ENCODE measurements at regions not wholly inside any gene's neighbourhood (a gene's known extent, or its start where the extent isn't known, plus 50 kb on each side); places are given as distances from the start of the nearest gene placed in this dataset.

DNA sequence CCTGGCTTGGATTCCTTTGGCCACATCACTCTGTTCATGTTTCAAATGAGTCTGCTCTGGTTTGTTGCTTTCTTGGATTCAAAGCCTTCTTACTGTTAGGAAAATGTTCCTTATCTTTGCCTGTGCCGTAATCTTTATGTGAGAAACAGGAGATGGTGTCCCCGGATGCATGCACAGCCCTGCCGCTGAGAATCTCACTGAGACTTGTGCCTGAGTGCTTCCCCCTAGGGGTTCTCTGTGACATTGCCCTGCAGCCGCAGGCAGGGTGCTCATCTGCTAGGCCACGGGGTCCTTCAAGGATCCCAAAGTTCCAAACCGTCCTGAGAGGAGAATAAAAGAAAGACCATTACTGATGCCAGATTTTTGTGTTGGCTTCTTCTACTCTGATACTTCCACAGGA lies 81.4 kb upstream of the ANKRD55 start:
- no peak overlapping the region for H3K27ac ChIP-seq (ENCODE audit: low read length)
- Mint-ChIP-seq H3K9me3 (no peaks in the 10 kb centered on the region), H3K27me3 (no peaks in the 10 kb centered on the region), H3K4me1 (peaks cover 10 to 27% (median 17%) of the 10 kb centered on the region in 3 donors), H3K4me3 (peak overlapping the region in 1 of 3 donors; percentile 4), H3K27ac (no peak overlapping the region), H3K36me3 (no peaks in the 10 kb centered on the region)
- ChIA-PET CTCF (no interaction called here), POLR2A (interaction anchor here in 1 of 2 donors (0.6 kb wide), 1 partner anchor 1015 kb away, joined by 9 read pairs; no protein-coding TSS in a partner anchor)
- H3K9me3 ChIP-seq: no peaks in the 10 kb centered on the region
- DNase-seq (peak in 20 of 35 experiments; percentile 3 to 61 (median 22)), ATAC-seq (replicated peaks in 1 of 4) (peak in 2 of 4 experiments; percentile 48)
- H3K4me1 ChIP-seq (ENCODE audit: control insufficient read depth in 1 of 2, extremely low read depth in 1 of 2, insufficient read depth in 2 of 2, low read length in 2 of 2): peaks cover 4 to 11% of the 10 kb centered on the region in 2 experiments
- WGBS (ENCODE audit: insufficient coverage): 64% methylated on average over 3 of the region's 6 CpGs
- no peaks in the 10 kb centered on the region for H3K27me3 ChIP-seq (replicated peaks in 1 of 2; ENCODE audit: control insufficient read depth in 2 of 2, extremely low read depth in 1 of 2, insufficient read depth in 2 of 2, low read length in 1 of 2)
- no peak overlapping the region for H3K4me3 ChIP-seq (ENCODE audit: control insufficient read depth in 1 of 2, extremely low read depth in 1 of 2, low read length in 1 of 2)
- H3K36me3 ChIP-seq (ENCODE audit: control insufficient read depth in 2 of 2, extremely low read depth in 1 of 2, insufficient read depth in 1 of 2, low read length in 1 of 2): no peaks in the 10 kb centered on the region

DNA sequence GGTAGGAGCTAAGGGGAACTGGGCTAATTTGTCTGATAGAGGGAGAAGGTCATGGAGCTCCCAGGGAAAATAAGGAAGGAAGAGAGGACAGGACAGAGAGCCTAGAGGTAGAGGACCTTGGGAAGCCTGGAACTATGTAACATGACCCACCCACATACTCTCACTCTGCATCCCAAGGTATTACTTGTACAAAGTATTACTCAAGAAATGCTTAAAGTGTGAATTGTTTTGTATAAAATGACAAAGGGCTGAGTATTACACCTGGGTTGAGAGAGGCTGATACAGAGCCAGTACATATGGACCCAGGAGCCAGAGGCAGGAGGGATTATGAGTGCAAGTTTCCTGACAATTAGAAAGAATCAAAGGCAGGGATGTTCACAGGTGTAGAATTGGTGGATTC lies 80.5 kb upstream of the ANKRD55 start:
- Mint-ChIP-seq H3K9me3 (no peaks in the 10 kb centered on the region), H3K4me3 (no peak overlapping the region)
- CTCF ChIA-PET: no interaction called here

GRCh38 chr5:56313004-56313531 lies 79.9 kb upstream of the ANKRD55 start:
- Mint-ChIP-seq H3K9me3 (no peaks in the 10 kb centered on the region), H3K27me3 (no peaks in the 10 kb centered on the region), H3K4me1 (peaks cover 10 to 26% (median 17%) of the 10 kb centered on the region in 3 donors), H3K4me3 (no peak overlapping the region), H3K27ac (no peak overlapping the region), H3K36me3 (no peaks in the 10 kb centered on the region)
- POLR2A ChIA-PET: interaction anchor here in 1 of 2 donors (0.5 to 0.6 kb wide), 2 partner anchors 351 to 648 kb away, joined by 4 read pairs; no protein-coding TSS in a partner anchor
- H3K9me3 ChIP-seq: no peaks in the 10 kb centered on the region
- H3K27ac ChIP-seq (ENCODE audit: low read length): no peak overlapping the region
- CTCF ChIA-PET: no interaction called here
- H3K4me1 ChIP-seq (ENCODE audit: control insufficient read depth in 1 of 2, extremely low read depth in 1 of 2, insufficient read depth in 2 of 2, low read length in 2 of 2): peaks cover 0 to 11% of the 10 kb centered on the region in 2 experiments
- ATAC-seq (replicated peaks in 1 of 4) (no peak), DNase-seq (no peak)
- H3K36me3 ChIP-seq (ENCODE audit: control insufficient read depth in 2 of 2, extremely low read depth in 1 of 2, insufficient read depth in 1 of 2, low read length in 1 of 2): no peaks in the 10 kb centered on the region
- no peak overlapping the region for H3K4me3 ChIP-seq (ENCODE audit: control insufficient read depth in 1 of 2, extremely low read depth in 1 of 2, low read length in 1 of 2)
- H3K27me3 ChIP-seq (replicated peaks in 1 of 2; ENCODE audit: control insufficient read depth in 2 of 2, extremely low read depth in 1 of 2, insufficient read depth in 2 of 2, low read length in 1 of 2): no peaks in the 10 kb centered on the region
- 80% methylated on average over 2 of the region's 5 CpGs for WGBS (ENCODE audit: insufficient coverage)

More for the DNA sequence above, 80.5 kb upstream of the ANKRD55 start:
- H3K9me3 ChIP-seq: no peaks in the 10 kb centered on the region
- peaks cover 3 to 11% of the 10 kb centered on the region in 2 experiments for H3K4me1 ChIP-seq (ENCODE audit: control insufficient read depth in 1 of 2, extremely low read depth in 1 of 2, insufficient read depth in 2 of 2, low read length in 2 of 2)
- no peaks in the 10 kb centered on the region for H3K36me3 ChIP-seq (ENCODE audit: control insufficient read depth in 2 of 2, extremely low read depth in 1 of 2, insufficient read depth in 1 of 2, low read length in 1 of 2)
- no peak overlapping the region for H3K27ac Mint-ChIP-seq
- POLR2A ChIA-PET: interaction anchor here in 1 of 2 donors (0.6 kb wide), 1 partner anchor 648 kb away, joined by 4 read pairs; no protein-coding TSS in a partner anchor
- H3K27me3 ChIP-seq (replicated peaks in 1 of 2; ENCODE audit: control insufficient read depth in 2 of 2, extremely low read depth in 1 of 2, insufficient read depth in 2 of 2, low read length in 1 of 2): no peaks in the 10 kb centered on the region
- no peak overlapping the region for H3K27ac ChIP-seq (ENCODE audit: low read length)
- no peak overlapping the region for H3K4me3 ChIP-seq (ENCODE audit: control insufficient read depth in 1 of 2, extremely low read depth in 1 of 2, low read length in 1 of 2)
- H3K4me1 Mint-ChIP-seq: peaks cover 10 to 27% (median 17%) of the 10 kb centered on the region in 3 donors
- DNase-seq: no peak
- no peaks in the 10 kb centered on the region for H3K36me3 Mint-ChIP-seq
- ATAC-seq (replicated peaks in 1 of 4): no peak
- H3K27me3 Mint-ChIP-seq: no peaks in the 10 kb centered on the region

DNA sequence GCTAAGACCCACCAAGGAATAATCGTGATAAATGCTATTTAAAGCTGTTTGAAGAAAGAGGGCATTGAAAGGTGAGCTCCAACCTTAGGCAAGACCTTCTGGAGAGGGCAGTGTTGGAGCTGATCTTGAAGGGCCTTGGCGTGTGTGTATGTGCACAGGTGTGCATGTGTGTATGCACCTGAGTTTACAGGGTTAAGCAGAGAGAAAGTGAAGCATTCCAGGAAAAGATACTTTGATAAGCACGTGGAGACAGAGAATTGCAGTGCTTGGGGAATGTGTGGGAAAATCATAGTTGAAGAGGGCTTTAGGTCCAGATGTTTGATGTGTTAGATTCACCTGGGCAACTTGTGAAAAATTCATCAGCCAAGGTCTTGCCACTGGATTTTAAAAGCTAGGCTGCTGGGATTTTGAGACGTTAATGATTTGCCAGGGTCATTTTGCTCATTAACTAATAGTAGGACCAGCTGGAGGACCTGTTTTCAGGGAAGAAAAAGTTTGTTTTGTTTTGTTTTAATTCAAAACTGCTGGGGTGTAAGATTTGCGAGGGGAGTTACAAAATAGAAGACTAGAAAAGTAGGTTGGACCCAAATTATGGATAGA lies 78.3 kb upstream of the ANKRD55 start:
- ChIA-PET POLR2A (interaction anchor here in 1 of 2 donors (0.6 kb wide), 1 partner anchor 95 kb away, joined by 3 read pairs; no protein-coding TSS in a partner anchor), CTCF (no interaction called here)
- DNase-seq (no peak), ATAC-seq (replicated peaks in 1 of 4) (no peak)
- no peaks in the 10 kb centered on the region for H3K36me3 Mint-ChIP-seq
- Histone ChIP-seq H3K4me1 (ENCODE audit: control insufficient read depth in 1 of 2, extremely low read depth in 1 of 2, insufficient read depth in 2 of 2, low read length in 2 of 2) (peaks cover 0 to 8% of the 10 kb centered on the region in 2 experiments), H3K27me3 (replicated peaks in 1 of 2; ENCODE audit: control insufficient read depth in 2 of 2, extremely low read depth in 1 of 2, insufficient read depth in 2 of 2, low read length in 1 of 2) (no peaks in the 10 kb centered on the region), H3K9me3 (peaks cover under 1% of the 10 kb centered on the region), H3K4me3 (ENCODE audit: control insufficient read depth in 1 of 2, extremely low read depth in 1 of 2, low read length in 1 of 2) (no peak overlapping the region), H3K36me3 (ENCODE audit: control insufficient read depth in 2 of 2, extremely low read depth in 1 of 2, insufficient read depth in 1 of 2, low read length in 1 of 2) (no peaks in the 10 kb centered on the region), H3K27ac (ENCODE audit: low read length) (no peak overlapping the region)
- no peaks in the 10 kb centered on the region for H3K27me3 Mint-ChIP-seq
- no peak overlapping the region for H3K4me3 Mint-ChIP-seq
- H3K4me1 Mint-ChIP-seq: peaks cover 5 to 12% (median 11%) of the 10 kb centered on the region in 3 donors
- H3K9me3 Mint-ChIP-seq: peaks cover 0 to 5% (median 3%) of the 10 kb centered on the region in 3 donors
- H3K27ac Mint-ChIP-seq: no peak overlapping the region
- WGBS (ENCODE audit: insufficient coverage): 42% methylated on average over 4 of the region's 5 CpGs

DNA sequence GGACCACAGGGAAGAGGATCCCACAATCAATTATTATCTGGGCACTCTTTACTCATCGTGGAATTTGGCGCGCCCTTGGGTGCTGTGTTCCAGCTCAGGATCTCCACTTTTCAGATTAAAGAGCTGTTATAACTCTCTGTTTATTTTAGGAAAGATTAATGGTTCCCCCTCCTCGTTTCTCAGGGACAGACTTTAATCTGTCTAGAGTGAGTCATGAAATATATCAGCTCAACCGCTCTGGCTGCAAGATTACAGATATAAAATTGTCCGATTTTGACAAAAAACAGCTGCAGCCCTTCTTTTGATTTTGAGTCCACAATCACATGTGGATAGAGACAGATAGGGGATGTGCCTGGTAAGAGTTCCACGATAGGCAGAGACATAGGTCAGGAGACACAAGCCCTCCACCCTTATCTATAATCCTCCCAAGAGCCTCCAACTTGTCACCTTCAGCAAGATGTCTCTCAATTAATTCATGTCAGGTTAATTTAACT lies 77.6 kb upstream of the ANKRD55 start:
- POLR2A ChIA-PET: interaction anchor here in 1 of 2 donors (0.6 kb wide), 1 partner anchor 95 kb away, joined by 3 read pairs; no protein-coding TSS in a partner anchor
- Mint-ChIP-seq H3K4me3 (no peak overlapping the region), H3K27ac (no peak overlapping the region), H3K9me3 (peaks cover 2 to 11% (median 8%) of the 10 kb centered on the region in 3 donors), H3K27me3 (no peaks in the 10 kb centered on the region), H3K36me3 (no peaks in the 10 kb centered on the region), H3K4me1 (peaks cover 3 to 9% (median 9%) of the 10 kb centered on the region in 3 donors)
- Histone ChIP-seq H3K36me3 (ENCODE audit: control insufficient read depth in 2 of 2, extremely low read depth in 1 of 2, insufficient read depth in 1 of 2, low read length in 1 of 2) (no peaks in the 10 kb centered on the region), H3K9me3 (peaks cover 2% of the 10 kb centered on the region), H3K27me3 (replicated peaks in 1 of 2; ENCODE audit: control insufficient read depth in 2 of 2, extremely low read depth in 1 of 2, insufficient read depth in 2 of 2, low read length in 1 of 2) (no peaks in the 10 kb centered on the region), H3K4me3 (ENCODE audit: control insufficient read depth in 1 of 2, extremely low read depth in 1 of 2, low read length in 1 of 2) (no peak overlapping the region), H3K27ac (ENCODE audit: low read length) (no peak overlapping the region), H3K4me1 (ENCODE audit: control insufficient read depth in 1 of 2, extremely low read depth in 1 of 2, insufficient read depth in 2 of 2, low read length in 2 of 2) (peaks cover 0 to 2% of the 10 kb centered on the region in 2 experiments)
- ATAC-seq (replicated peaks in 1 of 4): no peak
- DNase-seq: no peak
- WGBS (ENCODE audit: insufficient coverage): 80% methylated on average over 1 of the region's 7 CpGs
- CTCF ChIA-PET: no interaction called here

GRCh38 chr5:56309262-56309826 lies 76.2 kb upstream of the ANKRD55 start:
- H3K4me1 Mint-ChIP-seq: peaks cover 0 to 5% (median 3%) of the 10 kb centered on the region in 3 donors
- H3K4me1 ChIP-seq (ENCODE audit: control insufficient read depth in 1 of 2, extremely low read depth in 1 of 2, insufficient read depth in 2 of 2, low read length in 2 of 2): no peaks in the 10 kb centered on the region
- H3K27me3 ChIP-seq (replicated peaks in 1 of 2; ENCODE audit: control insufficient read depth in 2 of 2, extremely low read depth in 1 of 2, insufficient read depth in 2 of 2, low read length in 1 of 2): no peaks in the 10 kb centered on the region
- no peak overlapping the region for H3K4me3 Mint-ChIP-seq
- DNase-seq: no peak
- H3K27ac ChIP-seq (ENCODE audit: low read length): no peak overlapping the region
- ChIA-PET CTCF (interaction anchor here in 1 of 2 donors (0.6 to 0.9 kb wide), 3 partner anchors 37 to 1111 kb away, joined by 3 read pairs; no protein-coding TSS in a partner anchor), POLR2A (no interaction called here)
- WGBS (ENCODE audit: insufficient coverage): 97% methylated on average over 2 of the region's 2 CpGs
- no peak overlapping the region for H3K27ac Mint-ChIP-seq
- peaks cover 2% of the 10 kb centered on the region for H3K9me3 ChIP-seq
- H3K36me3 ChIP-seq (ENCODE audit: control insufficient read depth in 2 of 2, extremely low read depth in 1 of 2, insufficient read depth in 1 of 2, low read length in 1 of 2): no peaks in the 10 kb centered on the region
- ATAC-seq (replicated peaks in 1 of 4): no peak
- H3K9me3 Mint-ChIP-seq: peaks cover 4 to 13% (median 10%) of the 10 kb centered on the region in 3 donors
- H3K4me3 ChIP-seq (ENCODE audit: control insufficient read depth in 1 of 2, extremely low read depth in 1 of 2, low read length in 1 of 2): no peak overlapping the region
- no peaks in the 10 kb centered on the region for H3K36me3 Mint-ChIP-seq
- H3K27me3 Mint-ChIP-seq: no peaks in the 10 kb centered on the region
